ENCODE measurements at regions not wholly inside any gene's neighbourhood (a gene's known extent, or its start where the extent isn't known, plus 50 kb on each side); places are given as distances from the start of the nearest gene placed in this dataset.
"Not testable (repeated sequence)": the region's sequence is repeated elsewhere in the genome, so short reads cannot be mapped to it uniquely, and the experiment has no call there.

DNA sequence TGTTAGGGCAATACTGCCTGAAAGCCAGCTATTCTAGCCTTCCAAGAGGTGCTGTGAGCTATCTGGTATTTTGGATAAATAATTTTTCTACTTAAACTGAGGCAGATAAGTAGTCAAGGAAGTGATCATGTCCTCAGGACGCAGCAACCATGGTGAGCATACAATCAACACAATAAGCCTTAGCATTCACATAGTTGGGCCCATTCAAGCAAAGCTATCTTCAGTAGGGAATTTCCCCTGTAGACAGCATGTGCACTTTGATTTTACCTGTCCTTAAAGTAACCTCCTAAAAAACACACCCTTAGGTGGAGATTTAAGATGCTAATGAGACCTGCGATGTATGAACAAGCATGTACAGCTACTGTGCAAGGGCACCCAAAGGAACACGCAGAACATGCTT, 76.2 kb upstream of the HCN1 start:
- POLR2A ChIA-PET, result no interaction called here
- H3K27ac Mint-ChIP-seq, result no peak overlapping the region
- CTCF ChIA-PET, result no interaction called here

DNA sequence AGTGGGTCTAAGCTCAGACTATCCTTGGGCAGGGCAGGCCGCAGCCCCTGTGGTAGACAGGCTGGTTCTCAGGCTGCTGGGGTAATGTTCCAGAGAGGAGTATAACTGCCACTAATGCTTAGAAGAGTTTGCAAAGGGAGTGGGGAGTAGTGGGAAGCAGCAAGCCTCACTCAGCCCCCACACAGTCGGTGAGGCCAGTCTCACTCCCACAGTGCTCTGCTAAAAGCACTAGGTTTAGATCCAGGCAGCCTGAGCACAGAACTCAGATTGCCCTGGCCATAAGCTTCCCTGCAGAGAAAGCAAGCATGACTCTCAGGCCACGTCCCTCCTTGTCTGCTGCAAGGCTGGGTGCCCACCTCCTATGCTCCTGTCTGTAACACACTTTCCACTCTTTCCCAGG, 69.4 kb upstream of the HCN1 start:
- no peaks in the 10 kb centered on the region for H3K27me3 Mint-ChIP-seq (ENCODE audit: low read depth)
- DNase-seq (no peak), ATAC-seq (no peak)
- no peak overlapping the region for H3K27ac Mint-ChIP-seq
- no peaks in the 10 kb centered on the region for H3K4me1 Mint-ChIP-seq (ENCODE audit: low read depth)
- CTCF ChIA-PET, result no interaction called here
- H3K4me3 Mint-ChIP-seq, result no peak overlapping the region
- H3K36me3 Mint-ChIP-seq (ENCODE audit: low read depth), result no peaks in the 10 kb centered on the region
- H3K9me3 Mint-ChIP-seq (ENCODE audit: insufficient read depth), result peaks cover 34% of the 10 kb centered on the region
- POLR2A ChIA-PET, result no interaction called here

More for the DNA sequence above, 76.2 kb upstream of the HCN1 start:
- DNase-seq (no peak), ATAC-seq (no peak)
- H3K4me3 Mint-ChIP-seq, result no peak overlapping the region
- H3K9me3 Mint-ChIP-seq (ENCODE audit: insufficient read depth), result peaks cover 20% of the 10 kb centered on the region
- no peaks in the 10 kb centered on the region for H3K36me3 Mint-ChIP-seq (ENCODE audit: low read depth)
- no peaks in the 10 kb centered on the region for H3K27me3 Mint-ChIP-seq (ENCODE audit: low read depth)
- no peaks in the 10 kb centered on the region for H3K4me1 Mint-ChIP-seq (ENCODE audit: low read depth)

DNA sequence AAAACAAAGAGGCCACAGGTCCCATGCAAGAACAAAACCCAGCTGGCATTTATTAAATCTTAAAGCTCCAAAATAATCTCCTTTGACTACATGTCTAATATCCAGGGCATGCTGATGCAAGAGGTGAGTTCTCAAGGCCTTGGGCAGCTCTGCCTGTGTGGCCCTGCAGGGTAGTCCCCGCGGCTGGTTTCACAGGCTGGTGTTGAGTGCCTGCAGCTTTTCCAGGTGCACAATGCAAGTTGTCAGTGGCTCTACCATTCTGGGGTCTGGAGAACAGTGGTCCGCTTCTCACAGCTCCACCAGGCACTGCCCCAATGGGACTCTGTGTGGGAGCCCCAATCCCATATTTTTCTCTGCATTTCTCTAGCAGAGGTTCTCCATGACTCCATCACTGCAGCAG, 54.4 kb upstream of the HCN1 start:
- Mint-ChIP-seq H3K27me3 (ENCODE audit: low read depth) (no peaks in the 10 kb centered on the region), H3K4me3 (no peak overlapping the region), H3K9me3 (ENCODE audit: insufficient read depth) (peaks cover 40% of the 10 kb centered on the region), H3K36me3 (ENCODE audit: low read depth) (no peaks in the 10 kb centered on the region), H3K27ac (no peak overlapping the region), H3K4me1 (ENCODE audit: low read depth) (no peaks in the 10 kb centered on the region)
- DNase-seq, result no peak
- ATAC-seq, result no peak
- POLR2A ChIA-PET, result no interaction called here
- CTCF ChIA-PET, result no interaction called here

DNA sequence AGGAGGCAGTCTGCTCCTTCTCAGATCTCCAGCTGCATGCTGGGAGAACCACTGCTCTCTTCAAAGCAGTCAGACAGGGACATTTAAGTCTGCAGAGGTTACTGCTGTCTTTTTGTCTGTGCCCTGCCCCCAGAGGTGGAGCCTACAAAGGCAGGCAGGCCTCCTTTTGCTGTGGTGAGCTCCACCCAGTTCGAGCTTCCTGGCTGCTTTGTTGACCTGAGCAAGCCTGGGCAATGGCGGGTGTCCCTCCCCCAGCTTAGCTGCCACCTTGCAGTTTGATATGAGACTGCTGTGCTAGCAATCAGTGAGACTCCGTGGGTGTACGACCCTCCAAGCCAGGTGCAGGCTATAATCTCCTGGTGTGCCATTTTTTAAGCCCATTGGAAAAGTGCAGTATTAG, 52.3 kb upstream of the HCN1 start:
- H3K4me1 Mint-ChIP-seq (ENCODE audit: low read depth); H3K27ac Mint-ChIP-seq; H3K36me3 Mint-ChIP-seq (ENCODE audit: low read depth); H3K27me3 Mint-ChIP-seq (ENCODE audit: low read depth); CTCF ChIA-PET; DNase-seq; POLR2A ChIA-PET; ATAC-seq; H3K4me3 Mint-ChIP-seq: not testable (repeated sequence)
- H3K9me3 Mint-ChIP-seq (ENCODE audit: insufficient read depth), result peaks cover 29% of the 10 kb centered on the region
